ENCODE measurements at regions not wholly inside any gene's neighbourhood (a gene's known extent, or its start where the extent isn't known, plus 50 kb on each side); places are given as distances from the start of the nearest gene placed in this dataset.
A peak's percentile ranks its signal among the peaks of the same experiment; 100 is the strongest.
"Not testable (repeated sequence)": the region's sequence is repeated elsewhere in the genome, so short reads cannot be mapped to it uniquely, and the experiment has no call there.

GRCh38 chr11:37371346-37371970 is 773.4 kb upstream of the RAG2 start:
- H3K4me3 ChIP-seq, result no peak overlapping the region
- H3K36me3 ChIP-seq, result no peaks in the 10 kb centered on the region
- DNase-seq, result no peak

GRCh38 chr11:37370817-37371216 is 772.8 kb upstream of the RAG2 start:
- Histone ChIP-seq H3K4me1 (no peaks in the 10 kb centered on the region), H3K36me3 (no peaks in the 10 kb centered on the region), H3K27ac (no peak overlapping the region), H3K4me3 (no peak overlapping the region), H3K9me3 (replicated peaks) (no peaks in the 10 kb centered on the region), H3K27me3 (0 out of 2 replicates have a peak, but pooled peaks cover 3% of the 10 kb centered on the region)
- no peak for DNase-seq

More at GRCh38 chr11:37371346-37371970, 773.4 kb upstream of the RAG2 start:
- H3K4me1 ChIP-seq, result no peaks in the 10 kb centered on the region
- no peak overlapping the region for H3K27ac ChIP-seq
- H3K9me3 ChIP-seq (replicated peaks), result no peaks in the 10 kb centered on the region
- 0 out of 2 replicates have a peak, but pooled peaks cover 3% of the 10 kb centered on the region for H3K27me3 ChIP-seq

- no peak overlapping the region for H3K4me3 ChIP-seq
- no peaks in the 10 kb centered on the region for H3K9me3 ChIP-seq (replicated peaks)
- no peak for DNase-seq
- H3K27ac ChIP-seq, result no peak overlapping the region
- no peaks in the 10 kb centered on the region for H3K27me3 ChIP-seq
- no peaks in the 10 kb centered on the region for H3K4me1 ChIP-seq
- no peaks in the 10 kb centered on the region for H3K36me3 ChIP-seq
These were observed 766.3 kb upstream of the RAG2 start for GRCh38 chr11:37364246-37364839.

DNA sequence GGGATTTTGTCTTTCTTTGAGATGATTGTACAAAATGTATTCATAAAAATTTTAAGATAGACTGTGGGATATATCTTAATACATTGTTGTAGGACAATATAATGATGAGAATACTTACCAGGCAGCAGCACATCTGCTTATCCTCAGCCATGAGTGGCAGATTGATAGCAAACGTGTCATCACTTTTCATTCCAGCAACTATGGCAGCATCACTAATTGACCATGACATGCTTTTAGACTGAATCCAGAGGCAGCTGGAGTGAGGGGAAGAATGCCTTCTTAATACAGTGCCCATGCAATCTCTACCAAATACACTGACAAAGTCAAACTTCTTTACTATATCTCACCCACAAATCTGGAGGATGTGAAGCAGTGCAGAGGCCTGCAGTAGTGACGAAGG is 755.2 kb upstream of the RAG2 start:
- Histone ChIP-seq H3K27ac (no peak overlapping the region), H3K27me3 (no peaks in the 10 kb centered on the region)
- DNase-seq, result peak in 1 of 2 experiments; percentile 27

DNA sequence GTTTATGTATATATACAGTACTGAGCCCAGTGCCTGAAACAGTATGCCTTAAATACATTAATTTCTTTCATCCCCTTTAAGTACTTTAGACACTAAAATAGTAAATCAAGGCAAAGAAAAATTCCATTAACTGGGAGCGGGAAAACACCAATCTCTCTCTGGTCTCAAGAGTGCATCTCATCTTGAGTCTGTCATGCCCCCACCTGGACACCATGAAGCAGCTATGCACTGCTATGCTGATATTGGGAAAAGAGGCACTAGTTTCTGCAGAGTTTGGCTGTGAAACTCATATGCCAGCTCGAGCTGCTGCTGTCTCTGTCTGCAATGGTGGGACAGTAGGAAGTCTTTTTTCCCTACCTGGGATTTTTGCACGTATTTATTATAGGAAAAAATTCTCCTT is 754.4 kb upstream of the RAG2 start:
- Histone ChIP-seq H3K9me3 (replicated peaks) (no peaks in the 10 kb centered on the region), H3K4me3 (no peak overlapping the region), H3K36me3 (no peaks in the 10 kb centered on the region), H3K4me1 (peaks cover 4% of the 10 kb centered on the region; the same call in 1 of the 2 replicates), H3K27ac (no peak overlapping the region), H3K27me3 (no peaks in the 10 kb centered on the region)
- DNase-seq, result no peak

More for the DNA sequence above, 755.2 kb upstream of the RAG2 start:
- peaks cover 4% of the 10 kb centered on the region; the same call in 1 of the 2 replicates for H3K4me1 ChIP-seq
- no peaks in the 10 kb centered on the region for H3K36me3 ChIP-seq
- no peaks in the 10 kb centered on the region for H3K9me3 ChIP-seq (replicated peaks)
- H3K4me3 ChIP-seq, result no peak overlapping the region

DNA sequence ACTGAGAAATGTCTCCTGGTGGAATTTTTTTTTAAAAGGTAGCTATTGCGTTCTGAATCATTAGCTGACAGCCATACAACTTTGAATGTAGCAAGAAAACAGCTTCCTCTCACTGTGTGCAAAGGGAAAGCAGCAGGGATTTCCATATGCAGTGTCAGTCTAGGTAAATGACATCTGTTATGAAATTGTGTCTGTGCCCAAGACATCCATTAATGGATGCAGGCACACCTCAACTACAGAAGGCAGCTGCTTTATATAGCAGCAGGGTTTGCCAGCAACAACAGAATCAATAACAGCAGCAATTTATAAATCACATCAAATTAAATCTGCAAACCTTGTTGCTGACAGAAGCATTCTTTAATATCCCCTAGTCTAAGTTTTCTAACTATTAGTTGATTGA is 745.3 kb upstream of the RAG2 start:
- no peaks in the 10 kb centered on the region for H3K9me3 ChIP-seq (replicated peaks)
- no peaks in the 10 kb centered on the region for H3K27me3 ChIP-seq
- no peak overlapping the region for H3K27ac ChIP-seq
- H3K36me3 ChIP-seq, result no peaks in the 10 kb centered on the region
- no peaks in the 10 kb centered on the region for H3K4me1 ChIP-seq
- DNase-seq, result no peak
- H3K4me3 ChIP-seq, result no peak overlapping the region

DNA sequence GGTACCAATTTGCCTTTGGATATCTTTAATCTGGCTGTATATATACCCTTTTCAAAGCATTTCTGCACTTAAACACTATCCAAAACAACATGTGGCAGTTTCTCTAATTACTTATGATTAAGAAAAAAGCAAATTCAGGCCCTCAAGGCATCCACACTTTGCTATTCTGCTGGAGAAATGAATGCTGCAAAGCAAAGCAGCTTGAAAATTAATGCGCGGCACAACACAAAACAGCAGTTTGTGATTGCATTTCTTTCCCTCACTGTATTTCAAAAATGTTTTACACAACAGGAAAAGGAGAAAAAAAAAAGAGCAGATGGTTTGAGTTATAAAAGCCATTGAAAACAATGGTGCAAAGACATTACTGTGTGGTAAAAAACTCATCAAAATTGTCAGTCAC is 738.4 kb upstream of the RAG2 start:
- Histone ChIP-seq H3K4me3 (no peak overlapping the region), H3K4me1 (no peaks in the 10 kb centered on the region)
- DNase-seq, result no peak

GRCh38 chr11:37333345-37333744 is 735.3 kb upstream of the RAG2 start:
- Histone ChIP-seq H3K36me3 (no peaks in the 10 kb centered on the region), H3K27me3 (no peaks in the 10 kb centered on the region), H3K27ac (no peak overlapping the region), H3K4me3 (no peak overlapping the region), H3K4me1 (no peaks in the 10 kb centered on the region), H3K9me3 (replicated peaks) (no peaks in the 10 kb centered on the region)
- DNase-seq, result no peak

More for the DNA sequence above, 738.4 kb upstream of the RAG2 start:
- Histone ChIP-seq H3K27me3 (no peaks in the 10 kb centered on the region), H3K9me3 (replicated peaks) (no peaks in the 10 kb centered on the region), H3K27ac (no peak overlapping the region), H3K36me3 (no peaks in the 10 kb centered on the region)

GRCh38 chr11:37323843-37324242 is 725.8 kb upstream of the RAG2 start:
- Histone ChIP-seq H3K4me3 (no peak overlapping the region), H3K4me1 (no peaks in the 10 kb centered on the region), H3K27ac (no peak overlapping the region), H3K27me3 (no peaks in the 10 kb centered on the region), H3K36me3 (no peaks in the 10 kb centered on the region), H3K9me3 (replicated peaks) (no peaks in the 10 kb centered on the region)
- DNase-seq, result no peak

DNA sequence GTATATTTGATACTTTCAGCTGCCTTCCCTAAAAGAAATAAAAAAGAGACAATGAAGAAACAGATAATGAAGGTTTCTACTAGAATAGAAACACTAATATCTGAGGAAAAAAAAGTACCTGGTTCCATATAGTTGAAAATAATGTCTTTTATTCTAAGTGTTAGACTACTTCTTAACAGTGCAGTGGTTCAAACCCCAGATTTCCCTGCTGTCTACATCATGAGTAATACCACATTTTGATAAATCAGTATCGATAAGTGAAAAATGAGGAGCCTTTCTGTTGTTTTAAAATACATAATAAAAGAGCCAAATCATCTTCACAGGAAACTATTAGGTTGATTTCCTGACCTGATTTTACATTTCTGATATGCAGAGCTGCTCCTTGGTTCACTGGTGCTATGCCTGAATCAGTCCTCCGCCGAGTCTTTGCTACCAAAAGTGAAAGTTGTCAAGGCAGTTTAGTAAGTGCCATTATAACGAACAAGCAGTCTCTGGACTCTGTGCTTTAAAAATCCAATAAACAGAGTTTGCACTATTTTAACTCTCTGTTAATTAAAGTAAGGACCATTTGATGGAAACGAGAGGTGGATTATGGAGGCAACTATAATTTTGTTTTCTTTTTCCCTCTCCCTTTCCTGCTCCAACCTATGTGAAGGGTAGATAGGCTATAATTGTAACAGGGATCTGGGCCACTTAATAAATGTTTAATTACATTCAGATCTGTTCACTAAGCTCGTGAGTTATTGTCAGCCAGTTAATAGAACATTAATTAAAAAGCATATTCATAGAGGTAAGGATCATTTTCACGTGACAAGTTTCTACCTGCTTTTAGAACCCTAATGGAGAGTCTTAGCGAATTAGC is 724.5 kb upstream of the RAG2 start:
- Histone ChIP-seq H3K4me1 (no peaks in the 10 kb centered on the region), H3K4me3 (no peak overlapping the region), H3K27ac (no peak overlapping the region), H3K27me3 (no peaks in the 10 kb centered on the region), H3K36me3 (no peaks in the 10 kb centered on the region), H3K9me3 (replicated peaks) (no peaks in the 10 kb centered on the region)
- no peak for DNase-seq

- no peaks in the 10 kb centered on the region for H3K36me3 ChIP-seq
- H3K9me3 ChIP-seq (replicated peaks), result no peaks in the 10 kb centered on the region
- DNase-seq, result no peak
These were observed 722.9 kb upstream of the RAG2 start for GRCh38 chr11:37320921-37321320.

GRCh38 chr11:37317803-37318202 is 719.8 kb upstream of the RAG2 start:
- DNase-seq, result no peak
- H3K27ac ChIP-seq, result no peak overlapping the region
- H3K36me3 ChIP-seq, result no peaks in the 10 kb centered on the region
- H3K4me1 ChIP-seq, result no peaks in the 10 kb centered on the region
- H3K9me3 ChIP-seq (replicated peaks), result no peaks in the 10 kb centered on the region
- no peaks in the 10 kb centered on the region for H3K27me3 ChIP-seq
- no peak overlapping the region for H3K4me3 ChIP-seq

More at GRCh38 chr11:37320921-37321320, 722.9 kb upstream of the RAG2 start:
- Histone ChIP-seq H3K4me1 (no peaks in the 10 kb centered on the region), H3K27me3 (no peaks in the 10 kb centered on the region), H3K4me3 (no peak overlapping the region), H3K27ac (no peak overlapping the region)

DNA sequence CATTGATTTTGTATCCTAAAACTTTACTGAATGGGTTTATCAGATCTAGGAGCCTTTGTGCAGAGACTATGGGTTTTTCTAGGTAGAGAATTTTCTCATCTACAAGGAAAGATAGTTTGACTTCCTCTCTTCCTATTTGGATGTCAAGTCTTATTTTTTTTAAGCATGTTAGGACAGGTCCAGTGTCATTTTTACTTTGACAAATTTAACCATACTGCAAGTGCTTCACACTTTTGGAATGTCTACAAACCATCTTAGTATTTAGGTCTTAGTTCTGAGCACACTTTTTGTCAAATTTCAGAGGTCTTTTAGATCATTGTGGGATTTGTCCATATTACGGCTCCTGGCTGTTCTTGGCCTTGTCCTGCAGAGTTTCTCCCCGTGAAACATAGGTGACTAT is 715.2 kb upstream of the RAG2 start:
- Histone ChIP-seq H3K27me3 (no peaks in the 10 kb centered on the region), H3K36me3 (no peaks in the 10 kb centered on the region), H3K27ac (no peak overlapping the region), H3K4me1 (no peaks in the 10 kb centered on the region), H3K9me3 (replicated peaks) (no peaks in the 10 kb centered on the region), H3K4me3 (no peak overlapping the region)
- no peak for DNase-seq

GRCh38 chr11:37306563-37306962 is 708.5 kb upstream of the RAG2 start:
- Histone ChIP-seq H3K4me3 (no peak overlapping the region), H3K27ac (no peak overlapping the region), H3K27me3 (no peaks in the 10 kb centered on the region), H3K4me1 (no peaks in the 10 kb centered on the region), H3K36me3 (no peaks in the 10 kb centered on the region), H3K9me3 (replicated peaks) (no peaks in the 10 kb centered on the region)
- no peak for DNase-seq

DNA sequence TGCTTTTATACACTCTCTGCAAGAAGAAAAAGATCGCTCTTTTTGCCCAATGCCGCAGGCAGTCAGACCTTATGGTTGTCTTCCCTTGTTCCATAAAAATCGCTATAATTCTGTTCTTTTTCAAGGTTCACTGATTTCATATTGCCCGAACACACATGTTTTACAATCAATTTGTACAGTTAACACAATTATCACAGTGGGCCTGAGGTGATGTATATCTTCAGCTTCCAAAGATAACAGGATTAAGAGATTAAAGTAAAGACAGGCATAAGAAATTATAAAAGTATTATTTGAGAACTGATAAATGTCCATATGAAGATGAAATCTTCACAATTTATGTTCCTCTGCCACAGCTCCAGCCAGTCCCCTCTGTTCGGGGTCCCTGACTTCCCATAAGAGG is 703.4 kb upstream of the RAG2 start:
- H3K4me1 ChIP-seq; H3K9me3 ChIP-seq (replicated peaks); H3K4me3 ChIP-seq; H3K27me3 ChIP-seq; DNase-seq; H3K27ac ChIP-seq; H3K36me3 ChIP-seq: not testable (repeated sequence)

Measured in SJCRH30 (cell line).